NAMALWA (cell line): ENCODE measurements at regions not wholly inside any gene's neighbourhood (a gene's known extent, or its start where the extent isn't known, plus 50 kb on each side); places are given as distances from the start of the nearest gene placed in this dataset.

Source experiments
- DNase-seq: peaks from one replicate; pipeline ENCODE4 v3.0.0-alpha.2; 2015; ENCODE audit warnings: low spot score

- no peak for DNase-seq
These were observed 748.8 kb downstream of the LIG4 start for GRCh38 chr13:107466326-107467099.

DNA sequence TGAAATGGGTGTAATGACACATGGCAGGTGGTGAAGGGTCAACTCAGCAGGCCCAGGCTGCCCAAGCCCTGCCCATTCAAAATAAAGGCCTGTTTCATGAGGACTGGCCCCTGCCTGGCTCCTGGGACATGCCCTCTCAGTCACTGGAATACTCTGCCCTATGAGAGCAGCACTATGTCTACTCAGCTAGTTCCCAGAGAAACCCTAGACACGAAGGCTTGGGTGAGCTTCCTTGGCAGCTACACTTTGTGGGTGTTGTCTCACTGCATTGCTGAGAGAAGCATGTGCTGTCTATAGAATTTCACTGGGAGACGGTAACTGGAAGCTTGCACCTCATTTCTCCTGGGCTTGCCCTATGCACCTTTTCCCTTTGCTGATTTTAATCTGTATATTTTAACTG, 752.8 kb downstream of the LIG4 start:
- DNase-seq, result no peak

DNA sequence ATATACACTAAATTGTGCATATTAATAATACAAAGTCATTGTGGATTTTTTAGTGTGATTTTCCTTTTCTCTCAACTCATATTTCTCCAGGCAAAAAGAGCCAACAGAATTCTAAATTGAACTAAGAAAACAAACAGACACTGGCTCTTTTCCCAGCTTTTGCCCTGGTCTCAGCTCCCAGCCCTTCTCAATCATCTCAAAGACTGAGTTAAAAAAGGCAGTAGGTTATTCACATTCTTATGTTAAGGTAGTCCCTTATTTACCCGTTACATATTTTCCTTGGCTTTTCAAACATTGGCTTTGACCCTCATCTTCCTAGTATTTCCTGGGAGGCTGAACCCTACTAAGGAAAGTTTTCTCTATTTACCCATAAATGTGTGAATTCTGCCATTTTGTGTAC, 753.6 kb downstream of the LIG4 start:
- no peak for DNase-seq

- no peak for DNase-seq
These were observed 755.9 kb downstream of the LIG4 start for GRCh38 chr13:107459430-107459829.

DNA sequence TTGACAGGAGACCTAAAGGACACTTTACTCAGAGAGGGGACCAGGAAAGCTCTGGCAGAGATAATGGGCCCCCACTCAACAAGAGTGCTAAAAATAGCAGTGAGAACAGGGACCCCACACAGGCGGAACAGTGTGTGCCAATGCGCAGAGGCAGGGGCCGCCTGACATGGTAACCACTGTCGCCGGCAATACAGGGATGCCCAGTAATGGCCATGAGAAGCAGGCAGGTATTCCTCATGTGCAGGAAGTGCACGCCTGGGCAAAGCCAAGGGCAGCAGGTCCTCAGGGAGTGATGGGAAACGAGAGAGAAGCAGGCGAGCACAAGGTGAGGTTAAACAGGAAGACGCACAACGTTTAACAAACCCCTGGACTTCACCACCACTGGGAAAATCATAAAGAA, 757.1 kb downstream of the LIG4 start:
- no peak for DNase-seq

- DNase-seq, result no peak
These were observed 757.6 kb downstream of the LIG4 start for GRCh38 chr13:107457686-107458085.

DNA sequence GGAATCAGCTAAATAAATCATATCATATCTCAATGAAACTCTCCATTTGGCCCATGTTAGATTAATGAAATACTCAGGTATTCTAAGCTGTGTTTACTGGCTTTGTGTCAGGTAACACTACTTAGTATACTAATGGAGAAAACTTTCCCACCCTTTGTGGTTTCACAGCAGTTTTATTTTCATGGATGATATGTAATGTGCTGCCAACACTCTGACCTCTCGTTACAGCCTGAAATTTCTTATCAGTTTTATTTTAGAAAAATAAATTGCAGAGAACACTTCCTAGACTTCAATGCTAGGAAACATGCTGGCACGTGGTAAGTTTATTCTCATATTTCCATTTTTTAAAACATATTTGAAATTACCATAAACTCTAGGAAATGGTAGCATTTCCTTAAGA, 758.9 kb downstream of the LIG4 start:
- DNase-seq, result no peak

GRCh38 chr13:107452833-107453232, 762.5 kb downstream of the LIG4 start:
- DNase-seq, result no peak

DNA sequence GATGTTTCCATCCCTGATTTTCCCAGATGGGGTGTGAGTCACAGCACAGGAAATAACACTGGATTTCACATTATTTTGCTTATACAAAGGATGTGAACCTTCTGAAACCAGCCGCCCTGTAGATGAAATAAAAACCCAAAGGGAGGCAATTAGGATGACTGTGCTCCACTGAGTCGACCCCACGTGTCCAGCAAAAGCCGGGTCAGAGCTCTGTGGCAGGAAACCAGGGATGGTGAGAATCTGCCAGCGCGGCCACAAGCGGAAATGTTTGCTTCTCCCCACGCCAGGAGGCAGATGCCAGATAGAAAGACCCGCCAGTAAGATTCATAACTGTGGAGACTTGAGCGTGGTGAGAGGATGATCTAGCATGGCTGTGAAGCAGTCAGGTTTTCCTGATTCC, 764.4 kb downstream of the LIG4 start:
- DNase-seq, result no peak

GRCh38 chr13:107450431-107450830, 764.9 kb downstream of the LIG4 start:
- DNase-seq, result no peak

DNA sequence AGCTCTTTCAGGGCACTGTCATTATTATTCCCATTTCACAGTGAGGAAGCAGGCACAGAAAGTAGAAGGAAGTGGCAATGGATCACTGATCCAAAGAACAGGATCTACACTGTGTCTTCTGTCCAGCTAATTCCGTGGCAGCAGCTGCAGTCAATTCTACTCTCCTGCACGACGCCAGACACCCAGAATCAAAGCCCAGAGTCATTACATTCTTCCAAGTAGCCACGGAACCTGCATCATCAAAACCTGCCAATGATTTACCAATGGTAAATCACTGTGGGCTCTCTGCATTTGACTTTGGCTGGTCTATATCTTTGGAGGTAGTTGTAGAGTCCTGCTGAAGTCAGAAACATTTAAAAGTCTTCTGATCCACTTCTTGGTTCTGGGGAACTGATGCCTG, 767.7 kb downstream of the LIG4 start:
- DNase-seq, result no peak

- DNase-seq, result no peak
These were observed 774.1 kb downstream of the LIG4 start for GRCh38 chr13:107441279-107441678.

- DNase-seq, result no peak
These were observed 777.1 kb downstream of the LIG4 start for GRCh38 chr13:107438251-107438650.

GRCh38 chr13:107434347-107434746, 781.0 kb downstream of the LIG4 start:
- DNase-seq, result no peak

DNA sequence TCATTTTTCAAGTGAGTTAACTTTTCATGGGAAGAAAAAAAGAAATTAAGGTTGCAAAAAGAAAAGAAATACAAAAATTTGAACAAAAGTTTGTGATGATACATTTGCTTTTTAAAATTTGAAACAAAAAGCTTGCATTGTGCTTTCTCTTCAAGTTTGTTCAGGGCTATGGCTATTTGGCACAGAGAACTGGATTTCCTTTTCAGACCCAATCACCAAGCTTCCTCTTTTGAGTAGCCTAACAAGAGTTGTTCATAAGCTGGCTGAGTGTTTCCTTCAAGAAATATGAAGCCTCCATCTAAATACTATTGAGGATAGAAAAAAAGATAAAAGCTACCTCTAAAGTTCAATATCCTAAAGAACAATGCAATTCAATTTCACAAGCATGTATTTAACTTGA, 787.8 kb downstream of the LIG4 start:
- DNase-seq, result no peak

- no peak for DNase-seq
These were observed 792.9 kb downstream of the LIG4 start for GRCh38 chr13:107422421-107422820.

GRCh38 chr13:107421951-107422350, 793.4 kb downstream of the LIG4 start:
- DNase-seq, result no peak

DNA sequence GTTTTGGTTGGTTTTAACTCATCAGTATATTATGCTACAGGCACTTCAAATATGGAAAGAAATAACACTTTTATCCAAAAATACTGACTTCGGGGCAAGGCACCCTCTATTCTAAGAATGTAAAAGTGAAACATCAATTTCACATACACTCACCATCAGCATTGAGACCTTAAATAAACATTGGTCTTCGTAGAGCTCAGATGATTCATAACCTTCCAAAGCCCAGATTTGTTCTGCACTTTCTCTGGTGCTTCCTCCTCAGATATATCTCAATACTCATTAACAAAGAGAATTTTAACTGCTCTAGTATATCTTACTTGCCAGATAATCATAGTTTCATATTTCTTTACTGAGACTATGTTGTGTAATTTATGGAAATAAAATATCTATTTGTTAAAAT, 794.3 kb downstream of the LIG4 start:
- DNase-seq, result no peak

DNA sequence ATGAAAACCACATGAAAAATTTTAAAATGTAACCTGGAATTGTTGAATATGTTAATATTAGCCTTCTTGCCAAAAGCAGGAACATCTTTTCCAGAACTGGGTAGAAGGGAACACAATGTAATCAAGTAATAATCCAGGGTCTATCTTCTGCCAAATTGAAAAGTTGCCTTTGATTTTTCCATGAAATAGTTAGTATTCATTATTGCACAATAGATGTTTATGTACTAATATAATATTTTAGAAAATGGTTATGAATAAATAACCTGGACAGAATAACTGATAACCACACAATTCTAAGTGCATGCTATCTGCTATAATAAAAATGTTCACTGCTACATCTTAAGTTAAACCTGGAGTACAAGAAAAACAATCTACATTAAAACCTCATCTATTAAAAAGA, 802.3 kb downstream of the LIG4 start:
- DNase-seq, result no peak

GRCh38 chr13:107407074-107407473, 808.3 kb downstream of the LIG4 start:
- DNase-seq, result no peak

- DNase-seq, result no peak
These were observed 819.2 kb downstream of the LIG4 start for GRCh38 chr13:107395927-107396662.

- no peak for DNase-seq
These were observed 823.1 kb downstream of the LIG4 start for GRCh38 chr13:107392205-107392604.

DNA sequence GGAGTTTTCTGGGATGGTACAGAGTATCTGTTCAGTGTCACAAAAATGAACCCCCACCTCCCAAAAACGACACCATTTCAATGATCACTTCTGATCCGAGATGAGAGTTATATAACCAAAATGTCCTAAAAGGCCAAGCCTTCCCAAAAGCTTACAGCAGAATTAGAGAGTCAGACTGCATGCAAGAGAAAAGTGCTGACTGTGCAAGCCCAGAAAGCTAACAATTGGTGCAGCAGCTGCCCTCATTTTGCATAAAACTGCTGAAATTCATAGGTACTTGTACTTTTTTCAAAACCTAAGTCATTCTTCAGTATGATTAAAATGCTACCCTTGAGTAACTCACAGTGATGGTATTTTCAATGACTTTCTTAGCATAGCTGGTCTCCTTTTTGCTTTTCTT, 819.6 kb upstream of the ARGLU1 start:
- DNase-seq, result no peak
